ENCODE measurements at regions not wholly inside any gene's neighbourhood (a gene's known extent, or its start where the extent isn't known, plus 50 kb on each side); places are given as distances from the start of the nearest gene placed in this dataset.

GRCh38 chr11:131194726-131195125, 175.7 kb upstream of the NTM start:
- DNase-seq, result no peak

GRCh38 chr11:131195661-131196517, 174.5 kb upstream of the NTM start:
- no peak for DNase-seq

DNA sequence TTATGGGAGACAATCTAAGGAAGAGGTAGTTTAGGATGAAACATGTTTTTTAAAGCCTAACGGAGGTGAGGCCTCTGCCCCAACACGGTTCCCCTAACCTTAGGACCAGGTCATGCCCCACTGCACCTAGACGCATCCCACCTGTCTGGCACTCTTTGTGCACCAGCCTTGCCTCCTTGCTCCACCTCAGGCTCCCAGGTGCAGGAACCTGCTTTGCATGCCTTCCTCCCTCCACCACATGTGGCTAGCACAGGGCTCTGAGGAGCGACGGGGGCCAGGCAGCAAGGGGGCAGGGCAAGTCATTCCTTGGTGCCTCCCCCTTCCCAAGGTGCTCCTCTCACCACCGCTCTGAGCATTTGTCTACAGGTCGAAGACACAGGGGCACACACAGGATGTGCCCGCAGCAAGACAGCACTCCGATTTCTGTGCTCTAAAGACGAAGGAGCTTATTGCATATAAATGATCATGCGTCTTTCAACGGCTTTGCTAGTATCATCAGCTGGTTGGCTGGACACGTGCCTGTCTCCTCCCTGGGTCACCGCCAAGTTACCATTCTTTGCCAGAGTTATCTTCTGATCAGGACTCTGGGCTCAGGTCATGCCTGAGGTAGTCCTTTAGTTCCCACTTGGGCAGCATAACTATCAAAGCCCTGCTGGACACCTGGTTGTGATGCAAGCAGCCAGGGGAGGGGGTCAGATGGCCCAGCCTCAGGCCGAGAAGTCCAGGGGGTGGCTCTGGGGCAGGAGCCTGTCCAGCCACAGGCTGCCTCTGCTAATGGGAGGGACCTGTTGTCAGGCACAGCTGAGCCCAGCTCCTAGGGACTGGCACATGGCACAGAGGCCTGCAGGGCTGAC, 172.0 kb upstream of the NTM start:
- no peak for DNase-seq

DNA sequence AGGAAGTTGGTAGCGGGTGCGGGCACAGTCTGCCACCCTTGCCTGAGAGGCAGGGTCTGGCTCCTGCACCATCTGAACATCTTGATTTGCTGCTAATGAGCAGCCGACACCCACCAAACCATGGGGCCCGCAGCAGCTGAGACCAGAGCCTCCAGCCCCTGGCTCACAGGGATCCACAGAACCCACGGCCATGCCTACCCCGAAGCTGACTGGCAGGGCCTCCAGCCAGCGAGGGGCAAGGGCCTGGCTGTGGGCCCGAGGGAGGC, 171.5 kb upstream of the NTM start:
- DNase-seq, result no peak

DNA sequence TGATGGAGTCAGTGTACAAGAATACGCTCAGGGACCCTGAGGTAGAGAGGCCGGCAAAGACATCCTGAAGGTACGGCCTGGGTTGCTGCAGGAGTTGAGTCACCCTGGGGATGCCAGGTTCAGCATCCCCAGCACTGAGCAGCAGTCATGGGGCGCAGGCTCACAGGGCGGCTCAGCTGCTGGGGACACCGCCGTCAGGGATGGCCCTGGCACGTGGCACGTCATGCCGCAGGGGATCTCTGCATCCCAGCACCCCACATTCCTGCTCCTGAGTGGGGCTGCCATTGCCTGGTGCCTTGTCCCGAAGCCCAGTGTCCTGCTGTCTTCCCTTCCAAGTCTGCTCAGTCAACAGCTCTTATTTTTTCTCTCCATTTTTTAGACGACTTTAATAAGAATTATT, 168.7 kb upstream of the NTM start:
- DNase-seq, result no peak

- DNase-seq, result no peak
Measured at GRCh38 chr11:131203040-131203439, 167.4 kb upstream of the NTM start.

GRCh38 chr11:131204282-131204681, 166.1 kb upstream of the NTM start:
- DNase-seq, result no peak

DNA sequence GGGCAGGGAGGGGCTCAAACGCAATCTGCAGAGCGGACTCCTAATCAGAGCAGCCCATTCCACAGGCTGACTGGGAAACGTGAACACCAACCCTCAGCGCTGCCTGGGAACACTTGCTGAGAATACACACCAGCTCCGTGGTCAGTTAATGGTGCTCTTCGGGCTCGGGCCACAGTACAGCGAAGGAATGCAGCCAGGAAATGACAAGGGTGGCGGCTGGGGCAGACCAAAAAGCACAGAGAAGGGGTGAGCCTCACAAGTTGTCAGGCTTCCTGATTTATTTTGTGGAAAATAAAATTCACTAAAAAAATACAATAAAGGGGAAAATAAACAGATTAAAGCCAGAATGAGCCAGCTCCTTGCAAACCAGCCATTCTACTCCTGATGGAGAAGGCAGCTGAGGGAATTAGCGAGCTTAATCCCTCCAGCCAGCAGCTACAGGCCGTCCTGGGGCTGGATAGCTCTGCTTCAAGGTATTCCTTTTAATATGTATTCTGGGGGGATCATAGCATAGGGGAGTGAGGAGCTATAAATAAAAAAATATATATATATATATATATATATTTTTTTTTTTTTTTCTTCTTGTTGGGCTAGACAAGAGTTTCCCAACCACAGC, 165.5 kb upstream of the NTM start:
- no peak for DNase-seq

DNA sequence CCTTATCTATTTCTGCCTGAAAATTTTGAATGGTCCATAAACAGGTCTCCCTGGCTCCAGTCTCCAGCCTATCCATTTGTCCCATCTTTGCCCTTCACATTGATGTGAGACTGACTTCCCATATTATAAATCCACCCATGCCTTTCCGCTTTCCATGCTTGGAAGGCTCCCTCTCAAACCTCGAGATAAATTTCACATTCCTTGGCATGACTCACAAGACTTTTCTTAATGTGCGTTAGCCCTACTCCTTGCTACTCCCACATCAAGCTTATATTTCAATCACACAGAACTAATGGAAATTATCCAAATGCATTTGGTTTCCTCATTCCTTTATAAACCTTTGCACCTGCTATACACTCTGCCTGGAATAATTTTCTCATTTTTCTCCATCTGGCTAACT, 163.7 kb upstream of the NTM start:
- no peak for DNase-seq

DNA sequence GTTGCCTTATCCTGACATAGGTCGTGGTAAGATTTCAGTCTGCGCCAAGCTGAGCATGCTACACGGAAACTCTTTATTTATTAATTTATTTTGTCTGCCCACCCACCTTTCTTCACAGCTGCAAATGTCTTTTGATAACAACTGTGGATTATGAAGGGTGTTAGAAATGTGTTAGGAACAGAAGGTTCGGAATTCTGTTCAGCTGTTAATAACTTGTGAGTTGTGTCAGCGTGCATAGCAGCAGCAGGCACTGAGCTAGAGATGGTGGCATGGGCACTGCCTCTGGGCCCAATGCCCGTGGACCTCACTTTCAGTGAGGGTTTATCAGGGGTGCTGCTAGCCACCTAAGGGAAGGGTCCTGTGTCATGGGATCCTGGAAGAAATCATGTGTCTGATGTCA, 162.5 kb upstream of the NTM start:
- no peak for DNase-seq

DNA sequence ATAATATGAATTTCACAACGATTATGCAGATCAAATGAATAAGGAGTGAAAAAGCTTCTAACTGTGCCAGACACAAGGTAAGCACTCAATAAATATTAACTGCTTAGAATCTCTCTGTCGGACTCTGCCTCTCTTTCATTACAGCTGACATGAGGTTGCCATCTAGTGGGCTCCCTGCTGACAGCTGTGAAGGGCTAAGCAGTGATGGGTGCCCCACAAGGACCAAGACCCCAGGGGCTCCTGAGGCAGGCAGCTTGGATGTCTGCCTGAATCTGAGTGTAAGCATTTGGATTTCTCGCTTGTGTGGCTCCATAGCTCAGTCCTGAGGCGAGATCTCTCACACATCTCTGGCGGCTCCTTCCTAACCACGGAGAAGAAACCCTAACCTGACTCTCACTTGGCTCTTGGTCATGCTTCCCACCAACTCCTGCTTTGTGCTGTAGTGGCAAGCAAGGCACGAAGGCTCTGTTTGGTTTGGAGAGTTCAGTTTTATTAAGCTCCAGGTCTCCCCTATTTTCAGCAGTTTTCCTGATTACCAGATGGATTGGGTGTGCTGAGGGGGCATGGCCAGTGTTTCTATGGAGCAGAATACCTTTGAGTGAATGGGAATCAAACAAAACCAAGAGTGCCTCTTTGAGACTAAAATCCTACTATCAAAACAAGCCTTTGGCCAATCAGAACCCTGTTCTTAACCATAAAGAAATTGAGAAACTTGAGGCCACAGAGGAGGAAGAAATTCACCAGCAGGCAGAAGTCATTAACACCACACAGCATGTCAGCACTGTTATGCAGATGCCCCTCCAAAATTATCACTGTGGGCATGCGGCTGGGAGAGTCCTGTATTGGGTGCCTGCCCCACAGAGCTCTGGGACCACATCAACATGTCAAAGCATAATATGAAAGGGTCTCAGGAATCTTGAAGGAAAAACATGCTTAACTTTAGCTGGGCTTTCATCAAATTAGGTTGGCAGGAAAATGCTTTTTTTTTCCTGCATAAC, 152.8 kb upstream of the NTM start:
- no peak for DNase-seq

- DNase-seq, result no peak
Measured at GRCh38 chr11:131218542-131218941, 151.9 kb upstream of the NTM start.

DNA sequence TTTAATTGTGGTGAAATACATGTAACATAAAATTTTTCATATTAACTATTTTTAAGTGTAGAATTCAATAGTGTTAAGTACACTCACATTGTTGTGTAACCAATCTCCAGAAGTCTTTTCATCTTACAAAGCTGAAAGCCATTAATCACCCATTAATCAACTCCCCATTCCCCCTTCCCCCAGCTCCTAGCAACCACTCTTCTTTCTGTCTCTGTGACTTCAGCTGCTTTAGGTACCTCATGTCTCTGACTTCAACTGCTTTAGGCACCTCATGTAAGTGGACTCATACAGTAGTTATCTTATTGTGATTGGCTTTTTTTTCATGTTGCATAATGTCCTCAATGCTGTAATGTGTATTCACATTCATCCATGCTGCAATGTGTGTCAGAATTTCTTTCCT, 150.8 kb upstream of the NTM start:
- DNase-seq, result no peak

DNA sequence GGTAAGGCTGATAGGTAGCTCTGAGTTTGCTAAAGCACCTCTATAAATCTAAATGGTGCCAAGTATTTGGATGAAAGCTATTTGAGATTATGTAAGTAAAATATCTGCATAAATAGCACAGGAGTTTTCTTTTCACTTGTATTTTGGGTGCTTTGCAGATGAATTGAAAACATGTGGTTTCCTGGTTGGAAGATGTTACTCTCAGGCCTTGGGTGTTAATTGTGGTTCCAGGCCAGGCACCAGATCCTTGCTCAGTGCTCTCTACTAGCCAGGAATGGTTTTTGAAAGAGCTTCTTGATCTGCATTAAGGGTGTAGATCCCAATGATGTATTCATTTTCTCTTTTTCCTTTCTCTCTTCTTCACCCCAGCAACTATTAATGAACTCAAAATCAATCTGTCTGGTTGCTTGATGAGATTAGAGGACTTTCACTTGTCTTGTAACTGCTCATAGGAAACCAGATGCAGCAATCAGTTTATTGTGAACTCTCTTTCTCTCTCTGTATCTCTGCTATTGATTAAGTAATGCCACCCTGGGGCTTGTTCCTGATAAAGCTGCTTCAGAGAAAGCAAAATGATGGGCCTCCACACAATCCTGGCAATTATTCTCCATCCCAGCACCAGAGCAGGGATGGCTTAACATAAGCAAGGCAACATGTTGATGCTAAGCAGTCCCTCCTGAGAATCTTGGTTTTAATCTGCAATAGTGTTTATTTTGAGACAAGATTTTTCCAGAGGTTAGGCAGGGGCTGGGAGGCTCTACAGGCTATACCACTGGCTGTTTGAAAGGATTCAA, 147.0 kb upstream of the NTM start:
- no peak for DNase-seq

DNA sequence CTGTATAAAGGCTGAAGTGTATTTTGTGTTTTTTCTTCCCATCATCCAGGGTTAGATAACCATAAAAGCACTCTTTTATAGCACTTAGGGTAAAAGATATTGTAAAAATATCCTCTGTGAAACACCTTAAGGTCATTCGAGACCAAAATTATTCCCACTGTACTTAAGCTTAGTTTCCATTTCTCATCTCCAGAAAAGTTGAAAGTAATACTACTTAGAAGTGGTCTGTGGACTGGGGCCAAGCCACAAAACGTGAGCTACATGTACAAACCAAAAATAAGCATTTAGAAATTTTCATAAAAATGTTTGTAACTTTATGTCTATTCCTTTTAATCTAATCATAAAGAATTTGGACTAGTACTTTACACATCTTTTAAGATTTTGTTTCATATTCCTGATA, 142.0 kb upstream of the NTM start:
- DNase-seq, result no peak

DNA sequence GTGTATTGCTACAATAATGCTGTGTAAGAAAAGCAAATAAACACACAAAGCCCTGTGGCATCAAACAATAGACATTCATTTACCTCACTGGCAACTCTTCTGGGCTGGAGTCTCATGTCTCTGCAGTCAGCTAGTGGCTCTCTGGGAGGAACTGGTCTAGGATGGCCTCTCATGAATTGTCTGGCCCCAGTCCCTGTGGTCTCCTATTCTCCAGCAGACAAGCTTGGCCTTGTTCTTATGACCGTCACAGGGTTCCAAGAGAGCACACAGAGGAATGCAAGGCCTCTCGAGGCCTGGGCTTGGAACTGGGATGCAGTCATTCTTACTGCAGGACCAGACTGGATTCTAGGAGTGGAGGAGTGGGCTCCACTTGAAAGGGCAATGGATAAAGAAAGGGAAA, 141.2 kb upstream of the NTM start:
- no peak for DNase-seq

- no peak for DNase-seq
Measured at GRCh38 chr11:131231317-131231940, 139.0 kb upstream of the NTM start.

DNA sequence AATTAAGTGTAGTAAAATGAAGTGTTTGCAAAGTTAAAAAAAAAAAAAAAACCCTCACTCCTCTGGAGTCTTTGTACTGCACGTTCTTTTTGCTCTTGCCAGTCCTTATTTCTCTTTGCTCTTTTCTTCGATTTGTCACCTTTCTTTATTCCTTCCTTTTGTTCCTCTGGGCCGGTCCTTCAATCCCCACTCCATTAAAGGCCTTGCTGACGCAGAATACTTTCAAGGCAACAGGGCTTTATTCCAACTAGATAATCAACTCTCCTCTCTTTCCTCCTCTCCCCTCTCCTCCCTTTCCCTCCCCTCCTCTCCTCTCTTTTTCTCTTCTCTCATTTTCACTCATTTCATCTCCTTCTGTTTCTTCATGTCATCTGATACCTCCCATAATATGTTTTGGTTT, 138.2 kb upstream of the NTM start:
- DNase-seq, result no peak

DNA sequence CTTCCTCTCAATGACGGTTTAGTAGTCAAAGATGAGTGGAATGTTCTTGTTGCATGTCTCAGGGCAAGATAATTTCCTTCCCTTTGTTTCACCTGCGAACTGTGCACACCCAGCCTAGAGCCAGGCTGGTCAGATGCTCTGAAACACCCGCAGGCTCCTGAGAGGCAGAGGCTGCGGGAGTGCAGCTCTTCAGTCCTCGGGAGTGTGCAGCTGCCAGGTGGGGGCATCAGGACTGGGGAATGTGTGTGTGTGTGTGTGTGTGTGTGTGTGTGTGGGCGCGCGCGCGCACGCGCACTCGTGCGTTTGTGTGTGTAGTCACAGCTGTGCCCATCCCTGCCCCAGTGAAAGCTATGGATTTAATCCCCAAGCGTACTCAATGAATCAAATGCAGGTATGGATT, 136.2 kb upstream of the NTM start:
- no peak for DNase-seq

- DNase-seq, result no peak
Measured at GRCh38 chr11:131235328-131236298, 134.8 kb upstream of the NTM start.
